Testis (tissue), 2 donors: ENCODE measurements at regions not wholly inside any gene's neighbourhood (a gene's known extent, or its start where the extent isn't known, plus 50 kb on each side); places are given as distances from the start of the nearest gene placed in this dataset.
A peak's percentile ranks its signal among the peaks of the same experiment; 100 is the strongest.

Experiments
- DNase-seq: peaks from one replicate; pipeline ENCODE4 v3.0.0-alpha.2; 2019
- H3K27ac ChIP-seq, 2 donors: fragments of 200-600 bp; sonication (generic); one replicate each; pipeline ENCODE4 v1.5.1; 2019
- H3K27me3 ChIP-seq: fragments of 200-600 bp; sonication (generic); one replicate; pipeline ENCODE4 v1.5.1; 2019
- H3K36me3 ChIP-seq: fragments of 200-600 bp; sonication (generic); one replicate; pipeline ENCODE4 v1.5.1; 2017; ENCODE audit warnings: low read depth; ENCODE audit errors: missing control alignments
- H3K4me1 ChIP-seq: fragments of 200-600 bp; sonication (generic); one replicate; pipeline ENCODE4 v1.5.1; 2019
- H3K4me3 ChIP-seq, 2 donors: fragments of 200-600 bp; sonication (generic); one replicate each; pipeline ENCODE4 v1.5.1; 2017 to 2019
- H3K9me3 ChIP-seq: fragments of 200-600 bp; sonication (generic); one replicate; pipeline ENCODE4 v1.5.1; 2017
- POLR2A ChIP-seq: fragments of 450-650 bp; IDR thresholded peaks from one replicate; pipeline ENCODE4 v1.6.1; 2017; ENCODE audit warnings: antibody characterized with exemption, mild to moderate bottlenecking, moderate library complexity
- WGBS, 2 donors: methylation state at CpG; one replicate each; pipeline ENCODE4 v1.1.5; 2018; 5-methylcytosine and 5-hydroxymethylcytosine counted together
- intact Hi-C: fragments of 100-400 bp; cut with DNase I; formaldehyde crosslinking; loops from one replicate; pipeline ENCODE4 v1.15.1; 2023; ENCODE audit warnings: low total_unique reads
- TF ChIP-seq, protein P1 (sequence below), 3 experiments: fragments of 450-650 bp in 2 of 3; fragments of 200-600 bp in 1 of 3; sonication (generic) in 1 of 3; IDR thresholded peaks; one replicate each; pipeline ENCODE4 v1.5.1; 2016 to 2019; ENCODE audit warnings: antibody characterized with exemption in 3 of 3, mild to moderate bottlenecking in 2 of 3, moderate library complexity in 1 of 3

DNA sequence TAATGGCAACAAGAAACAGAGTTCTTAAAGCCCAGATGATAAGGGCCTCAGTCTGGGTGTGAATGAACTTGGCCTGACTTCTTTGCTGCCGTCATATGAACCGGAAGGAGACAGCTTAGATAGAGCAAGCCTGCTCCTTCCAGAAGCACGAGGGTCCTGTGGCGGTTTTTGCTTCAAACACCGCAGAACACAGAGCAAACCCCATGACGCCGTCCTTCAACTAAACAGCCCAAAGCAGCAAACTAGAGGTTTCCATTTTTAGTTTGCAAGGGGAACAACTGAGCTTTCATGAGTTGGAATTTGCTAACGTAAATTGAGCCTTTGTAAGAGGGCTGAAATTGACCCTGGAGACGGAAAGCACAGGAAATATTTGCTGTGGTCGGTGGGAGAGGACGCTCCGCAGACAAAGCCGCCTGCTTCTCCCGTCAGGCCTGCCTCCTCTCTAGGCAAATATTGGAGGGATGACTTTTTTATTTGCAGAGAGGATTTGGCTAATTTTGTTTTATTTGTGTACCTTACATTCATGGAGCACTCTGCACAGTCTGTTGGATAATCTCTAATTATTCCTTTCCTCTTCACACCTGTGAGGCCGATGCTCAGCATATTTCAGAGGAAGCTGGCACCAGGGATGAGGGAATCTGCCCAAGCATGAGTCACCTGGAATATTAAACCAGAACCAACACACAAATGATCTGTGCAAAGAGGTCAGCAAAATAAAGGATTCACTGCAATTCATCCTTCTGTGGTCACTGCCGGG lies 134.0 kb upstream of the NCK2 start:
- Histone ChIP-seq H3K9me3 (no peaks in the 10 kb centered on the region), H3K4me3 (no peak overlapping the region), H3K27me3 (no peaks in the 10 kb centered on the region), H3K36me3 (no peaks in the 10 kb centered on the region), H3K4me1 (peaks cover 25% of the 10 kb centered on the region), H3K27ac (no peak overlapping the region)
- intact Hi-C loops = no loop called here
- TF ChIP-seq POLR2A = no peak
- TF ChIP-seq, protein P1, sequence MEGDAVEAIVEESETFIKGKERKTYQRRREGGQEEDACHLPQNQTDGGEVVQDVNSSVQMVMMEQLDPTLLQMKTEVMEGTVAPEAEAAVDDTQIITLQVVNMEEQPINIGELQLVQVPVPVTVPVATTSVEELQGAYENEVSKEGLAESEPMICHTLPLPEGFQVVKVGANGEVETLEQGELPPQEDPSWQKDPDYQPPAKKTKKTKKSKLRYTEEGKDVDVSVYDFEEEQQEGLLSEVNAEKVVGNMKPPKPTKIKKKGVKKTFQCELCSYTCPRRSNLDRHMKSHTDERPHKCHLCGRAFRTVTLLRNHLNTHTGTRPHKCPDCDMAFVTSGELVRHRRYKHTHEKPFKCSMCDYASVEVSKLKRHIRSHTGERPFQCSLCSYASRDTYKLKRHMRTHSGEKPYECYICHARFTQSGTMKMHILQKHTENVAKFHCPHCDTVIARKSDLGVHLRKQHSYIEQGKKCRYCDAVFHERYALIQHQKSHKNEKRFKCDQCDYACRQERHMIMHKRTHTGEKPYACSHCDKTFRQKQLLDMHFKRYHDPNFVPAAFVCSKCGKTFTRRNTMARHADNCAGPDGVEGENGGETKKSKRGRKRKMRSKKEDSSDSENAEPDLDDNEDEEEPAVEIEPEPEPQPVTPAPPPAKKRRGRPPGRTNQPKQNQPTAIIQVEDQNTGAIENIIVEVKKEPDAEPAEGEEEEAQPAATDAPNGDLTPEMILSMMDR (IDR thresholded peaks at IDR 0.05) = no peak
- DNase-seq = peak; percentile 57
- WGBS, 2 donors = 58 to 65% methylated on average over 16 of the region's 16 CpGs

- intact Hi-C loops = no loop called here
- WGBS, 2 donors = 53 to 59% methylated on average over 13 of the region's 13 CpGs
- Histone ChIP-seq H3K27ac (peak overlapping the region; percentile 30 to 41), H3K4me3 (no peak overlapping the region), H3K36me3 (no peaks in the 10 kb centered on the region), H3K9me3 (no peaks in the 10 kb centered on the region), H3K4me1 (peaks cover 33% of the 10 kb centered on the region), H3K27me3 (no peaks in the 10 kb centered on the region)
- DNase-seq = no peak
- TF ChIP-seq POLR2A = no peak
- TF ChIP-seq, protein P1 (IDR thresholded peaks at IDR 0.05) = no peak
These were observed 134.8 kb upstream of the NCK2 start for GRCh38 chr2:105609746-105610402.

- intact Hi-C loops = no loop called here
- H3K27ac ChIP-seq = no peak overlapping the region
- no peak overlapping the region for H3K4me3 ChIP-seq
- 77 to 82% methylated on average over 4 of the region's 4 CpGs for whole genome bisulfite sequencing, 2 donors
- no peaks in the 10 kb centered on the region for H3K9me3 ChIP-seq
- no peak for DNase-seq
- no peaks in the 10 kb centered on the region for H3K36me3 ChIP-seq
- no peak for TF ChIP-seq POLR2A
- TF ChIP-seq, protein P1 (IDR thresholded peaks at IDR 0.05) = no peak
- H3K4me1 ChIP-seq = peaks cover 41% of the 10 kb centered on the region
- H3K27me3 ChIP-seq = no peaks in the 10 kb centered on the region
These were observed 136.7 kb upstream of the NCK2 start for GRCh38 chr2:105607920-105608504.

DNA sequence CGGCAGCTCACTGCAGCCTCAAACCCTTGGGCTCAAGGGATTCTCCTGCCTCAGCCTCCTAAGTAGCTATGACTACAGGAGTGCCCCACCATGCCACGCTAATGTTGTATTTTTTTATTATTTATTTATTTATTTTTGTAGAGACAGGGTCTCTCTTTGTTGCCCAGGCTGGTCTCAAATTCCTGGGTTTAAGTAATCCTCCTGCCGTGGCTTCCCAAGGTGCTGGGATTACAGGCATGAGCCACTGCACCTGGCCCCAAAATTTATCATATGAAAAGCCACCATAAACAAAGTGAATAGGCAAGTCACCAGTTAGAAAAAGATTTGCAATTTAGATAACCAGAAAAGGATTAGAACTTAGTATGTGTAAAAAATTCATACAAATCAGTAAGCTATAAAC lies 138.6 kb upstream of the NCK2 start:
- no peaks in the 10 kb centered on the region for H3K9me3 ChIP-seq
- H3K36me3 ChIP-seq = no peaks in the 10 kb centered on the region
- H3K27ac ChIP-seq = peak overlapping the region; percentile 79 to 83
- peaks cover 47% of the 10 kb centered on the region for H3K4me1 ChIP-seq
- TF ChIP-seq, protein P1 (IDR thresholded peaks at IDR 0.05) = no peak
- TF ChIP-seq POLR2A = no peak
- no peak overlapping the region for H3K4me3 ChIP-seq
- H3K27me3 ChIP-seq = no peaks in the 10 kb centered on the region
- intact Hi-C loops = no loop called here
- 86 to 88% methylated on average over 3 of the region's 3 CpGs for WGBS, 2 donors
- DNase-seq = no peak
